ENCODE measurements at regions not wholly inside any gene's neighbourhood (a gene's known extent, or its start where the extent isn't known, plus 50 kb on each side); places are given as distances from the start of the nearest gene placed in this dataset.

- TF ChIP-seq POLR2A (IDR thresholded peaks at IDR 0.05; ENCODE audit: low read depth, low read length) (no peak), TAF1 (IDR thresholded peaks at IDR 0.05; ENCODE audit: borderline replicate concordance, low read depth, low read length) (no peak)
Measured at GRCh38 chr11:80948781-80949180, 1508.0 kb upstream of the TENM4 start.

Data from GM12892 (cell line).